ENCODE measurements at regions not wholly inside any gene's neighbourhood (a gene's known extent, or its start where the extent isn't known, plus 50 kb on each side); places are given as distances from the start of the nearest gene placed in this dataset.

- H3K27me3 Mint-ChIP-seq (ENCODE audit: low read depth) = no peaks in the 10 kb centered on the region
- Histone ChIP-seq H2AFZ (ENCODE audit: low read length) (no peak overlapping the region), H3K4ac (ENCODE audit: low read depth, low read length) (no peak overlapping the region)
Measured at GRCh38 chr3:157662171-157662570, 159.0 kb upstream of the VEPH1 start.

More at GRCh38 chr3:157662171-157662570, 159.0 kb upstream of the VEPH1 start:
- Histone ChIP-seq H4K20me1 (ENCODE audit: control insufficient read depth, insufficient read depth, insufficient read length) (no peaks in the 10 kb centered on the region), H4K91ac (ENCODE audit: insufficient read length, low read depth, low read length) (no peak overlapping the region), H3K23ac (ENCODE audit: insufficient read length, low read depth, low read length) (no peak overlapping the region), H2BK12ac (ENCODE audit: insufficient read length, low read depth, low read length) (no peak overlapping the region), H3K4me1 (ENCODE audit: insufficient read depth, low read length) (no peaks in the 10 kb centered on the region), H2AK5ac (ENCODE audit: insufficient read length, low read length) (no peak overlapping the region), H3K79me1 (ENCODE audit: insufficient read depth, low read depth, low read length, poor library complexity, severe bottlenecking) (no peaks in the 10 kb centered on the region), H4K8ac (replicated peaks; ENCODE audit: insufficient read length, low read depth, low read length) (no peak overlapping the region), H3K9ac (ENCODE audit: extremely low read depth, insufficient read length, low read length) (no peak overlapping the region), H3K27me3 (ENCODE audit: insufficient read depth, low read length) (no peaks in the 10 kb centered on the region), H3K79me2 (ENCODE audit: insufficient read depth, low read length) (no peaks in the 10 kb centered on the region), H2BK120ac (ENCODE audit: low read depth, low read length, poor library complexity, severe bottlenecking) (no peak overlapping the region), H2BK20ac (ENCODE audit: low read depth, low read length, poor library complexity, severe bottlenecking) (no peak overlapping the region), H2BK5ac (ENCODE audit: insufficient read length, low read length) (no peak overlapping the region), H3K27ac (ENCODE audit: insufficient read length, low read depth, low read length) (no peak overlapping the region), H3K4me2 (ENCODE audit: insufficient read depth, insufficient read length, low read length) (no peak overlapping the region), H2BK15ac (ENCODE audit: low read depth, low read length) (no peak overlapping the region), H3K23me2 (ENCODE audit: insufficient read length, low read depth, low read length, poor library complexity, severe bottlenecking) (no peaks in the 10 kb centered on the region), H3K9me3 (ENCODE audit: control insufficient read depth, low read depth, low read length) (no peaks in the 10 kb centered on the region), H3K14ac (ENCODE audit: insufficient read depth, low read length) (no peak overlapping the region), H3K18ac (ENCODE audit: insufficient read length, low read depth, low read length) (no peak overlapping the region), H4K5ac (ENCODE audit: insufficient read length, low read depth, low read length) (no peak overlapping the region), H3T11ph (ENCODE audit: low read length) (no peak overlapping the region), H3K56ac (ENCODE audit: insufficient read length, low read depth, low read length) (no peak overlapping the region)
- Mint-ChIP-seq H3K4me3 (no peak overlapping the region), H3K9me3 (no peaks in the 10 kb centered on the region), H3K36me3 (ENCODE audit: insufficient read depth in 1 of 3, low read depth in 3 of 3) (no peaks in the 10 kb centered on the region), H3K4me1 (no peaks in the 10 kb centered on the region; a peak in 1 of 4 replicates), H3K27ac (no peak overlapping the region)
- DNase-seq = no peak
- TF ChIP-seq, protein P1, sequence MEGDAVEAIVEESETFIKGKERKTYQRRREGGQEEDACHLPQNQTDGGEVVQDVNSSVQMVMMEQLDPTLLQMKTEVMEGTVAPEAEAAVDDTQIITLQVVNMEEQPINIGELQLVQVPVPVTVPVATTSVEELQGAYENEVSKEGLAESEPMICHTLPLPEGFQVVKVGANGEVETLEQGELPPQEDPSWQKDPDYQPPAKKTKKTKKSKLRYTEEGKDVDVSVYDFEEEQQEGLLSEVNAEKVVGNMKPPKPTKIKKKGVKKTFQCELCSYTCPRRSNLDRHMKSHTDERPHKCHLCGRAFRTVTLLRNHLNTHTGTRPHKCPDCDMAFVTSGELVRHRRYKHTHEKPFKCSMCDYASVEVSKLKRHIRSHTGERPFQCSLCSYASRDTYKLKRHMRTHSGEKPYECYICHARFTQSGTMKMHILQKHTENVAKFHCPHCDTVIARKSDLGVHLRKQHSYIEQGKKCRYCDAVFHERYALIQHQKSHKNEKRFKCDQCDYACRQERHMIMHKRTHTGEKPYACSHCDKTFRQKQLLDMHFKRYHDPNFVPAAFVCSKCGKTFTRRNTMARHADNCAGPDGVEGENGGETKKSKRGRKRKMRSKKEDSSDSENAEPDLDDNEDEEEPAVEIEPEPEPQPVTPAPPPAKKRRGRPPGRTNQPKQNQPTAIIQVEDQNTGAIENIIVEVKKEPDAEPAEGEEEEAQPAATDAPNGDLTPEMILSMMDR (conservative IDR thresholded peaks at IDR 0.05) = no peak

Data from H9 (cell line).